ENCODE measurements at regions not wholly inside any gene's neighbourhood (a gene's known extent, or its start where the extent isn't known, plus 50 kb on each side); places are given as distances from the start of the nearest gene placed in this dataset.

DNA sequence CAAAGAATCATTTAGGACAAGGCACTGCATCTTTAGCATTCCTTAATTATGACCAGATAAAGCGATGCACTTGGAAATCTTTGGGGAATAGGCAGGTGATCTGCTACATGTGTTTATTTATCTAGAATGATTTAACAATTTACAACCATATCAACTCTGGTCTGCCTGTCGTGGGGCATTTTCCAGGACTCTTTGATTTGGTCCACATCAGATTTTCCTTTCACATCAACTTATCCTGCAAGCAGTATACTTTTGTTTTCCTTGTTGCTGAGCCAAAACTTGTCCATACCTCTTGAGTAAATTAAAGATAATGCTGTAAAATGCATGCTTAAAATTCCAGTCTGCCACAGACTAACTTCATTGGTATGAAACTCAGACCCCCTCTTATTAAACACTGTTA lies 312.4 kb upstream of the TCF4 start:
- TF ChIP-seq CTCF (IDR thresholded peaks at IDR 0.05) = no peak
- no peak for TF ChIP-seq HOXA7 (CRISPR knock-in tag; IDR thresholded peaks at IDR 0.05)
- TF ChIP-seq NPAS2 (CRISPR knock-in tag; IDR thresholded peaks at IDR 0.05; ENCODE audit: borderline replicate concordance) = no peak
- no peak for TF ChIP-seq PBX3 (IDR thresholded peaks at IDR 0.05)
- TF ChIP-seq CBX2 (IDR thresholded peaks at IDR 0.05; ENCODE audit: borderline replicate concordance, low read depth) = no peak
- TF ChIP-seq, protein P1, sequence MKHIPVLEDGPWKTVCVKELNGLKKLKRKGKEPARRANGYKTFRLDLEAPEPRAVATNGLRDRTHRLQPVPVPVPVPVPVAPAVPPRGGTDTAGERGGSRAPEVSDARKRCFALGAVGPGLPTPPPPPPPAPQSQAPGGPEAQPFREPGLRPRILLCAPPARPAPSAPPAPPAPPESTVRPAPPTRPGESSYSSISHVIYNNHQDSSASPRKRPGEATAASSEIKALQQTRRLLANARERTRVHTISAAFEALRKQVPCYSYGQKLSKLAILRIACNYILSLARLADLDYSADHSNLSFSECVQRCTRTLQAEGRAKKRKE (CRISPR knock-in tag; IDR thresholded peaks at IDR 0.05; ENCODE audit: low read depth) = no peak
- no peak for TF ChIP-seq CEBPB (IDR thresholded peaks at IDR 0.05)
- no peak for TF ChIP-seq EHMT2 (IDR thresholded peaks at IDR 0.05; ENCODE audit: low read depth)
- TF ChIP-seq KDM1A (IDR thresholded peaks at IDR 0.05; ENCODE audit: low read depth) = no peak
- TF ChIP-seq, protein P2, sequence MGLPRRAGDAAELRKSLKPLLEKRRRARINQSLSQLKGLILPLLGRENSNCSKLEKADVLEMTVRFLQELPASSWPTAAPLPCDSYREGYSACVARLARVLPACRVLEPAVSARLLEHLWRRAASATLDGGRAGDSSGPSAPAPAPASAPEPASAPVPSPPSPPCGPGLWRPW (IDR thresholded peaks at IDR 0.05) = no peak
